H9 (cell line): ENCODE measurements at regions not wholly inside any gene's neighbourhood (a gene's known extent, or its start where the extent isn't known, plus 50 kb on each side); places are given as distances from the start of the nearest gene placed in this dataset.

Experiments used
- DNase-seq: peaks from one replicate; pipeline ENCODE4 v3.0.0-alpha.2; 2017
- H2AFZ ChIP-seq: one replicate; pipeline ENCODE4 v1.6.1; 2013; ENCODE audit warnings: mild to moderate bottlenecking, low read length, control low read depth, moderate library complexity
- H2AK5ac ChIP-seq: 2 replicates; pipeline ENCODE4 v1.6.1; 2013; ENCODE audit warnings: low read length, control low read depth, mixed read lengths; ENCODE audit not compliant: insufficient read length
- H2BK120ac ChIP-seq: one replicate; pipeline ENCODE4 v1.6.1; 2013; ENCODE audit warnings: low read depth, mild to moderate bottlenecking, low read length, control low read depth, inconsistent platforms; ENCODE audit not compliant: poor library complexity, severe bottlenecking
- H2BK12ac ChIP-seq: 2 replicates; pipeline ENCODE4 v1.6.1; 2013; ENCODE audit warnings: low read length, control low read depth, mixed read lengths, low read depth; ENCODE audit not compliant: insufficient read length
- H2BK15ac ChIP-seq: 2 replicates; pipeline ENCODE4 v1.6.1; 2013; ENCODE audit warnings: low read depth, low read length, control low read depth
- H2BK20ac ChIP-seq: one replicate; pipeline ENCODE4 v1.6.1; 2013; ENCODE audit warnings: low read depth, mild to moderate bottlenecking, low read length, control low read depth, inconsistent platforms; ENCODE audit not compliant: poor library complexity, severe bottlenecking
- H2BK5ac ChIP-seq: 2 replicates; pipeline ENCODE4 v1.6.1; 2013; ENCODE audit warnings: low read length, control low read depth, mixed read lengths; ENCODE audit not compliant: insufficient read length
- H3K14ac ChIP-seq: 2 replicates; pipeline ENCODE4 v1.6.1; 2013; ENCODE audit warnings: low read length, control low read depth; ENCODE audit not compliant: insufficient read depth
- H3K18ac ChIP-seq: 2 replicates; pipeline ENCODE4 v1.6.1; 2013; ENCODE audit warnings: low read depth, mild to moderate bottlenecking, mixed read lengths, low read length, control low read depth; ENCODE audit not compliant: insufficient read length
- H3K23ac ChIP-seq: 2 replicates; pipeline ENCODE4 v1.6.1; 2013; ENCODE audit warnings: low read length, control low read depth, mixed read lengths, low read depth; ENCODE audit not compliant: insufficient read length
- H3K23me2 ChIP-seq: 2 replicates; pipeline ENCODE4 v1.6.1; 2013; ENCODE audit warnings: low read depth, mild to moderate bottlenecking, mixed read lengths, low read length, control low read depth; ENCODE audit not compliant: insufficient read length, poor library complexity, severe bottlenecking
- H3K27ac ChIP-seq: 2 replicates; pipeline ENCODE4 v1.5.1; 2013; ENCODE audit warnings: low read length, control low read depth, mixed read lengths, low read depth; ENCODE audit not compliant: insufficient read length
- H3K27me3 ChIP-seq: 2 replicates; pipeline ENCODE4 v1.6.1; 2013; ENCODE audit warnings: low read length, control low read depth, inconsistent platforms; ENCODE audit not compliant: insufficient read depth
- H3K4ac ChIP-seq: 2 replicates; pipeline ENCODE4 v1.6.1; 2013; ENCODE audit warnings: low read depth, mild to moderate bottlenecking, control low read depth, inconsistent platforms, low read length, moderate library complexity
- H3K4me1 ChIP-seq: 2 replicates; pipeline ENCODE4 v1.6.1; 2013; ENCODE audit warnings: low read length, control low read depth, inconsistent platforms; ENCODE audit not compliant: insufficient read depth
- H3K4me2 ChIP-seq: 2 replicates; pipeline ENCODE4 v1.6.1; 2013; ENCODE audit warnings: low read length, control low read depth, mixed read lengths; ENCODE audit not compliant: insufficient read length, insufficient read depth
- H3K56ac ChIP-seq: 2 replicates; pipeline ENCODE4 v1.6.1; 2013; ENCODE audit warnings: low read depth, mild to moderate bottlenecking, mixed read lengths, low read length, control low read depth; ENCODE audit not compliant: insufficient read length
- H3K79me1 ChIP-seq: 2 replicates; pipeline ENCODE4 v1.6.1; 2013; ENCODE audit warnings: low read depth, mild to moderate bottlenecking, moderate library complexity, low read length, control low read depth, inconsistent platforms; ENCODE audit not compliant: insufficient read depth, poor library complexity, severe bottlenecking
- H3K79me2 ChIP-seq: 2 replicates; pipeline ENCODE4 v1.6.1; 2013; ENCODE audit warnings: low read length, control low read depth, inconsistent platforms; ENCODE audit not compliant: insufficient read depth
- H3K9ac ChIP-seq: 2 replicates; pipeline ENCODE4 v1.6.1; 2013; ENCODE audit warnings: low read length, control low read depth, mixed read lengths; ENCODE audit not compliant: insufficient read length; ENCODE audit errors: extremely low read depth
- H3K9me3 ChIP-seq: one replicate; pipeline ENCODE4 v1.6.1; 2013; ENCODE audit warnings: low read depth, low read length, inconsistent platforms; ENCODE audit not compliant: control insufficient read depth
- H3T11ph ChIP-seq: one replicate; pipeline ENCODE4 v1.6.1; 2013; ENCODE audit warnings: mild to moderate bottlenecking, low read length, control low read depth, inconsistent platforms
- H4K20me1 ChIP-seq: one replicate; pipeline ENCODE4 v1.6.1; 2013; ENCODE audit not compliant: control insufficient read depth, insufficient read length, insufficient read depth
- H4K5ac ChIP-seq: 2 replicates; pipeline ENCODE4 v1.6.1; 2013; ENCODE audit warnings: low read depth, mild to moderate bottlenecking, mixed read lengths, low read length, control low read depth; ENCODE audit not compliant: insufficient read length
- H4K8ac ChIP-seq: replicated peaks from 2 replicates; pipeline ENCODE4 v1.6.1; 2013; ENCODE audit warnings: low read length, control low read depth, mixed read lengths, low read depth; ENCODE audit not compliant: insufficient read length
- H4K91ac ChIP-seq: 2 replicates; pipeline ENCODE4 v1.6.1; 2013; ENCODE audit warnings: low read depth, mild to moderate bottlenecking, moderate library complexity, mixed read lengths, low read length, control low read depth; ENCODE audit not compliant: insufficient read length
- H3K27ac Mint-ChIP-seq, 3 experiments: 2 replicates in 2 of 3; 3 replicates in 1 of 3; pipeline ENCODE4 v1.8.0; 2020 to 2021; ENCODE audit warnings: mixed read lengths in 3 of 3, mild to moderate bottlenecking in 1 of 3, moderate library complexity in 1 of 3
- H3K27me3 Mint-ChIP-seq: 2 replicates; pipeline ENCODE4 v1.8.0; 2021; ENCODE audit warnings: low read depth, mild to moderate bottlenecking, moderate library complexity, mixed read lengths
- H3K36me3 Mint-ChIP-seq, 3 experiments: 2 replicates in 2 of 3; 3 replicates in 1 of 3; pipeline ENCODE4 v1.8.0; 2020 to 2021; ENCODE audit warnings: low read depth in 3 of 3, mixed read lengths in 3 of 3; ENCODE audit not compliant: insufficient read depth in 1 of 3
- H3K4me1 Mint-ChIP-seq, 2 experiments: 2 replicates each; pipeline ENCODE4 v1.8.0; 2020; ENCODE audit warnings: mixed read lengths in 2 of 2
- H3K4me3 Mint-ChIP-seq, 2 experiments: 2 replicates in 1 of 2; 3 replicates in 1 of 2; pipeline ENCODE4 v1.8.0; 2020 to 2021; ENCODE audit warnings: mild to moderate bottlenecking in 2 of 2, mixed read lengths in 2 of 2, moderate library complexity in 1 of 2
- H3K9me3 Mint-ChIP-seq, 2 experiments: 2 replicates in 1 of 2; 3 replicates in 1 of 2; pipeline ENCODE4 v1.8.0; 2020; ENCODE audit warnings: mild to moderate bottlenecking in 2 of 2, mixed read lengths in 2 of 2, moderate library complexity in 1 of 2
- WGBS: extraction: QIAGEN DNeasy Blood & Tissue Kit; methylation state at CpG from one replicate; pipeline ENCODE4 v1.1.7; 2013; ENCODE audit warnings: missing lambda C conversion rate, low lambda C conversion rate, mixed read lengths; ENCODE audit not compliant: insufficient read length; ENCODE audit errors: extremely low coverage; 5-methylcytosine and 5-hydroxymethylcytosine counted together
- TF ChIP-seq, protein P1 (sequence below): fragments of 200-600 bp; sonication (generic); conservative IDR thresholded peaks from 3 replicates; pipeline ENCODE4 v1.8.0; 2021; ENCODE audit warnings: antibody characterized with exemption, mild to moderate bottlenecking

DNA sequence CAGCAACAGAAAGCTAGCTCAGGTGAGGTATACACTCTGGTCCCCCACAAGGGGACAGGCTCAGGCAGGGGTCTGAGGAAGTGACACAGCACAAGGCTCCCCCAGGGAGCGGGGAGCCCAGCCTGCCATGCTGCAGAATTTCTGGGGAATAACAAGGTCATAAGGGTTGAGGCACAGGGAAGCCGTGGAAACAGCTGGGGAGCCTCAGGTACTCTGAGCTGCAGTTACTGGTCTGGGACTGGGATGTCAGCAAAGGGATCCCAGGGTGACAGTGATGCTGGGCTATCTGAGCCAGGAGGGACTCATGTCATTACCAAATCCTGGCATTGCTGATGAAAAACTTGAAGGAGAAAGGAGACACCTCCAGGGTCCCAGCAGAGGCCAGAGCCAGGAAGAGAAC is 64.4 kb upstream of the NANOS1 start:
- no peaks in the 10 kb centered on the region for H3K27me3 ChIP-seq
- no peak overlapping the region for H3K4me2 ChIP-seq
- no peaks in the 10 kb centered on the region for H3K9me3 ChIP-seq
- H2AK5ac ChIP-seq = no peak overlapping the region
- no peak overlapping the region for H2BK15ac ChIP-seq
- H3K18ac ChIP-seq = no peak overlapping the region
- Mint-ChIP-seq H3K27me3 (peaks cover 1% of the 10 kb centered on the region; the same call in 1 of the 2 replicates), H3K27ac (no peak overlapping the region; a peak in 1 of 7 replicates), H3K4me1 (peaks cover 7 to 9% of the 10 kb centered on the region in 2 experiments), H3K9me3 (no peaks in the 10 kb centered on the region; a peak in 1 of 5 replicates), H3K36me3 (no peaks in the 10 kb centered on the region), H3K4me3 (no peak overlapping the region)
- H2BK5ac ChIP-seq = no peak overlapping the region
- H3K27ac ChIP-seq = no peak overlapping the region
- no CpG with 5 or more reads among the region's 2 CpGs for WGBS
- H3K9ac ChIP-seq = no peak overlapping the region
- no peaks in the 10 kb centered on the region for H4K20me1 ChIP-seq
- no peaks in the 10 kb centered on the region for H3K79me2 ChIP-seq
- H3K4me1 ChIP-seq = no peaks in the 10 kb centered on the region
- H4K5ac ChIP-seq = no peak overlapping the region
- DNase-seq = peak; percentile 3
- H3K23me2 ChIP-seq = no peaks in the 10 kb centered on the region
- no peak overlapping the region for H3T11ph ChIP-seq
- no peak overlapping the region for H3K56ac ChIP-seq
- no peak overlapping the region for H3K23ac ChIP-seq
- no peak overlapping the region for H2AFZ ChIP-seq
- H4K91ac ChIP-seq = no peak overlapping the region
- no peak overlapping the region for H2BK120ac ChIP-seq
- H3K4ac ChIP-seq = no peak overlapping the region
- H3K79me1 ChIP-seq = no peaks in the 10 kb centered on the region
- TF ChIP-seq, protein P1, sequence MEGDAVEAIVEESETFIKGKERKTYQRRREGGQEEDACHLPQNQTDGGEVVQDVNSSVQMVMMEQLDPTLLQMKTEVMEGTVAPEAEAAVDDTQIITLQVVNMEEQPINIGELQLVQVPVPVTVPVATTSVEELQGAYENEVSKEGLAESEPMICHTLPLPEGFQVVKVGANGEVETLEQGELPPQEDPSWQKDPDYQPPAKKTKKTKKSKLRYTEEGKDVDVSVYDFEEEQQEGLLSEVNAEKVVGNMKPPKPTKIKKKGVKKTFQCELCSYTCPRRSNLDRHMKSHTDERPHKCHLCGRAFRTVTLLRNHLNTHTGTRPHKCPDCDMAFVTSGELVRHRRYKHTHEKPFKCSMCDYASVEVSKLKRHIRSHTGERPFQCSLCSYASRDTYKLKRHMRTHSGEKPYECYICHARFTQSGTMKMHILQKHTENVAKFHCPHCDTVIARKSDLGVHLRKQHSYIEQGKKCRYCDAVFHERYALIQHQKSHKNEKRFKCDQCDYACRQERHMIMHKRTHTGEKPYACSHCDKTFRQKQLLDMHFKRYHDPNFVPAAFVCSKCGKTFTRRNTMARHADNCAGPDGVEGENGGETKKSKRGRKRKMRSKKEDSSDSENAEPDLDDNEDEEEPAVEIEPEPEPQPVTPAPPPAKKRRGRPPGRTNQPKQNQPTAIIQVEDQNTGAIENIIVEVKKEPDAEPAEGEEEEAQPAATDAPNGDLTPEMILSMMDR = no peak
- no peak overlapping the region for H2BK12ac ChIP-seq
- no peak overlapping the region for H3K14ac ChIP-seq
- no peak overlapping the region for H4K8ac ChIP-seq
- no peak overlapping the region for H2BK20ac ChIP-seq
